MCF 10A (cell line): ENCODE measurements at regions not wholly inside any gene's neighbourhood (a gene's known extent, or its start where the extent isn't known, plus 50 kb on each side); places are given as distances from the start of the nearest gene placed in this dataset.

ENCODE experiments used
- BruUV-seq: library from RNA; stranded (reverse); fragments of 400-500 nt; replicated peaks from 2 replicates; lab custom pipeline; 2021; lab: Mats Ljungman, UMichigan
- CTCF ChIA-PET: fragments of 300-600 bp; sonication (Branson Sonifier 250); formaldehyde crosslinking; extraction: SDS; loops from one replicate; lab custom pipeline; 2021; ENCODE audit warnings: antibody characterized with exemption, inconsistent platforms; lab: Yijun Ruan, JAX
- POLR2A ChIA-PET: fragments of 300-600, 350-650 bp; sonication (Branson Sonifier 250); formaldehyde crosslinking; extraction: SDS; loops from one replicate; lab custom pipeline; 2020; ENCODE audit warnings: antibody characterized with exemption, inconsistent platforms; lab: Yijun Ruan, JAX
- DNase-seq: peaks from one replicate; pipeline ENCODE4 v3.0.0-alpha.2; 2018; ENCODE audit not compliant: unreplicated experiment
- H3K27ac Mint-ChIP-seq: one replicate; pipeline ENCODE4 v1.8.0; 2022; ENCODE audit warnings: mild to moderate bottlenecking, low read depth, mixed read lengths; ENCODE audit not compliant: unreplicated experiment
- H3K27me3 Mint-ChIP-seq: one replicate; pipeline ENCODE4 v1.8.0; 2022; ENCODE audit warnings: mixed read lengths; ENCODE audit not compliant: insufficient read depth, unreplicated experiment
- H3K36me3 Mint-ChIP-seq: one replicate; pipeline ENCODE4 v1.8.0; 2022; ENCODE audit warnings: mild to moderate bottlenecking, moderate library complexity, mixed read lengths; ENCODE audit not compliant: insufficient read depth, unreplicated experiment
- H3K4me1 Mint-ChIP-seq: one replicate; pipeline ENCODE4 v1.8.0; 2022; ENCODE audit warnings: mixed read lengths; ENCODE audit not compliant: insufficient read depth, unreplicated experiment
- H3K4me3 Mint-ChIP-seq: one replicate; pipeline ENCODE4 v1.8.0; 2022; ENCODE audit warnings: mild to moderate bottlenecking, moderate library complexity, mixed read lengths; ENCODE audit not compliant: unreplicated experiment
- H3K9me3 Mint-ChIP-seq: one replicate; pipeline ENCODE4 v1.8.0; 2022; ENCODE audit warnings: mixed read lengths; ENCODE audit not compliant: unreplicated experiment
- CTCF ChIP-seq: fragments of 200-600 bp; IDR thresholded peaks from one replicate; pipeline ENCODE4 v1.8.0; 2022; ENCODE audit warnings: antibody characterized with exemption, mild to moderate bottlenecking; ENCODE audit not compliant: unreplicated experiment
- intact Hi-C: fragments of 100-400 bp; cut with micrococcal nuclease; formaldehyde crosslinking; loops from 2 replicates; pipeline ENCODE4 v1.14.1; 2022

- TF ChIP-seq CTCF, result no peak
- H3K27ac Mint-ChIP-seq, result no peak overlapping the region
- POLR2A ChIA-PET, result interaction anchor here (0.6 kb wide), 1 partner anchor 663 kb away, joined by 3 read pairs; no protein-coding TSS in a partner anchor
- H3K27me3 Mint-ChIP-seq, result peaks cover 38% of the 10 kb centered on the region
- no peaks in the 10 kb centered on the region for H3K4me1 Mint-ChIP-seq
- H3K36me3 Mint-ChIP-seq, result no peaks in the 10 kb centered on the region
- intact Hi-C loops, result no loop called here
- no peak overlapping the region for H3K4me3 Mint-ChIP-seq
- CTCF ChIA-PET, result no interaction called here
- DNase-seq, result no peak
- peaks cover 8% of the 10 kb centered on the region for H3K9me3 Mint-ChIP-seq
- no TSS peak for BruUV-seq
Observed at GRCh38 chr5:136439367-136439766, 74.0 kb upstream of the TRPC7 start.

- POLR2A ChIA-PET, result no interaction called here
- no peaks in the 10 kb centered on the region for H3K36me3 Mint-ChIP-seq
- DNase-seq, result no peak
- intact Hi-C loops, result no loop called here
- no peak for TF ChIP-seq CTCF
- no peaks in the 10 kb centered on the region for H3K4me1 Mint-ChIP-seq
- CTCF ChIA-PET, result no interaction called here
- H3K27me3 Mint-ChIP-seq, result peaks cover 57% of the 10 kb centered on the region
- no peak overlapping the region for H3K4me3 Mint-ChIP-seq
- no peaks in the 10 kb centered on the region for H3K9me3 Mint-ChIP-seq
- H3K27ac Mint-ChIP-seq, result no peak overlapping the region
- BruUV-seq, result no TSS peak
Observed at GRCh38 chr5:136435946-136436543, 70.7 kb upstream of the TRPC7 start.

- CTCF ChIA-PET, result no interaction called here
- intact Hi-C loops, result no loop called here
- Mint-ChIP-seq H3K4me1 (no peaks in the 10 kb centered on the region), H3K27ac (no peak overlapping the region), H3K27me3 (peaks cover 54% of the 10 kb centered on the region), H3K36me3 (no peaks in the 10 kb centered on the region), H3K9me3 (no peaks in the 10 kb centered on the region), H3K4me3 (no peak overlapping the region)
- POLR2A ChIA-PET, result no interaction called here
- no TSS peak for BruUV-seq
- TF ChIP-seq CTCF, result no peak
- no peak for DNase-seq
Observed at GRCh38 chr5:136434795-136435194, 69.5 kb upstream of the TRPC7 start.

GRCh38 chr5:136432705-136433104 is 67.4 kb upstream of the TRPC7 start:
- Mint-ChIP-seq H3K27ac (no peak overlapping the region), H3K36me3 (no peaks in the 10 kb centered on the region), H3K4me1 (no peaks in the 10 kb centered on the region)

More at GRCh38 chr5:136432705-136433104, 67.4 kb upstream of the TRPC7 start:
- DNase-seq, result no peak
- Mint-ChIP-seq H3K27me3 (peaks cover 54% of the 10 kb centered on the region), H3K4me3 (no peak overlapping the region), H3K9me3 (no peaks in the 10 kb centered on the region)
- ChIA-PET CTCF (interaction anchor here (0.9 to 1.0 kb wide), 2 partner anchors 25 to 184 kb away, joined by 3 read pairs; no protein-coding TSS in a partner anchor), POLR2A (no interaction called here)
- TF ChIP-seq CTCF, result no peak
- BruUV-seq, result no TSS peak
- intact Hi-C loops, result no loop called here
